H7 (cell line): ENCODE measurements at regions not wholly inside any gene's neighbourhood (a gene's known extent, or its start where the extent isn't known, plus 50 kb on each side); places are given as distances from the start of the nearest gene placed in this dataset.

Experiments used
- DNase-seq: peaks from one replicate; pipeline ENCODE4 v3.0.0; 2012
- H3K27me3 ChIP-seq: 2 replicates; pipeline ENCODE4 v1.6.0; 2011; ENCODE audit warnings: mild to moderate bottlenecking, low read length; ENCODE audit not compliant: control insufficient read depth, insufficient read depth
- H3K36me3 ChIP-seq: replicated peaks from 2 replicates; pipeline ENCODE4 v1.5.1; 2011; ENCODE audit warnings: low read length; ENCODE audit not compliant: control insufficient read depth, insufficient read depth
- H3K4me3 ChIP-seq: 2 replicates; pipeline ENCODE4 v1.5.1; 2011; ENCODE audit warnings: low read depth, mild to moderate bottlenecking, control low read depth, low read length, moderate library complexity; ENCODE audit not compliant: insufficient read depth

- DNase-seq = no peak
- no peaks in the 10 kb centered on the region for H3K36me3 ChIP-seq
- H3K4me3 ChIP-seq = no peak overlapping the region
- H3K27me3 ChIP-seq = no peaks in the 10 kb centered on the region
Measured at GRCh38 chr11:26137651-26138050, 194.3 kb upstream of the ANO3 start.

- H3K27me3 ChIP-seq = no peaks in the 10 kb centered on the region
- no peak for DNase-seq
- H3K4me3 ChIP-seq = no peak overlapping the region
- H3K36me3 ChIP-seq = no peaks in the 10 kb centered on the region
Measured at GRCh38 chr11:26142891-26143290, 189.0 kb upstream of the ANO3 start.

- Histone ChIP-seq H3K4me3 (no peak overlapping the region), H3K27me3 (no peaks in the 10 kb centered on the region), H3K36me3 (no peaks in the 10 kb centered on the region)
- no peak for DNase-seq
Measured at GRCh38 chr11:26143566-26144290, 188.2 kb upstream of the ANO3 start.

- Histone ChIP-seq H3K27me3 (no peaks in the 10 kb centered on the region), H3K4me3 (no peak overlapping the region), H3K36me3 (no peaks in the 10 kb centered on the region)
- no peak for DNase-seq
Measured at GRCh38 chr11:26144291-26144690, 187.6 kb upstream of the ANO3 start.

- Histone ChIP-seq H3K4me3 (no peak overlapping the region), H3K27me3 (no peaks in the 10 kb centered on the region), H3K36me3 (no peaks in the 10 kb centered on the region)
- no peak for DNase-seq
Measured at GRCh38 chr11:26144911-26145310, 187.0 kb upstream of the ANO3 start.

GRCh38 chr11:26149585-26149984, 182.3 kb upstream of the ANO3 start:
- Histone ChIP-seq H3K27me3 (no peaks in the 10 kb centered on the region), H3K36me3 (no peaks in the 10 kb centered on the region), H3K4me3 (no peak overlapping the region)
- DNase-seq = no peak

- Histone ChIP-seq H3K27me3 (no peaks in the 10 kb centered on the region), H3K36me3 (no peaks in the 10 kb centered on the region), H3K4me3 (no peak overlapping the region)
- DNase-seq = no peak
Measured at GRCh38 chr11:26150031-26150430, 181.9 kb upstream of the ANO3 start.

GRCh38 chr11:26158251-26158650, 173.7 kb upstream of the ANO3 start:
- no peak for DNase-seq

GRCh38 chr11:26162291-26162690, 169.6 kb upstream of the ANO3 start:
- no peaks in the 10 kb centered on the region for H3K36me3 ChIP-seq
- no peak overlapping the region for H3K4me3 ChIP-seq
- no peaks in the 10 kb centered on the region for H3K27me3 ChIP-seq
- DNase-seq = no peak

More at GRCh38 chr11:26158251-26158650, 173.7 kb upstream of the ANO3 start:
- Histone ChIP-seq H3K27me3 (no peaks in the 10 kb centered on the region), H3K4me3 (no peak overlapping the region), H3K36me3 (no peaks in the 10 kb centered on the region)

- no peak overlapping the region for H3K4me3 ChIP-seq
- H3K36me3 ChIP-seq = no peaks in the 10 kb centered on the region
- no peak for DNase-seq
- H3K27me3 ChIP-seq = no peaks in the 10 kb centered on the region
Measured at GRCh38 chr11:26186389-26186788, 145.5 kb upstream of the ANO3 start.

GRCh38 chr11:26187639-26188038, 144.3 kb upstream of the ANO3 start:
- no peak for DNase-seq
- H3K36me3 ChIP-seq = no peaks in the 10 kb centered on the region
- no peak overlapping the region for H3K4me3 ChIP-seq
- H3K27me3 ChIP-seq = no peaks in the 10 kb centered on the region

GRCh38 chr11:26188554-26188953, 143.4 kb upstream of the ANO3 start:
- Histone ChIP-seq H3K4me3 (no peak overlapping the region), H3K36me3 (no peaks in the 10 kb centered on the region), H3K27me3 (no peaks in the 10 kb centered on the region)
- no peak for DNase-seq

GRCh38 chr11:26191193-26191592, 140.7 kb upstream of the ANO3 start:
- Histone ChIP-seq H3K27me3 (no peaks in the 10 kb centered on the region), H3K36me3 (no peaks in the 10 kb centered on the region), H3K4me3 (no peak overlapping the region)
- DNase-seq = no peak

GRCh38 chr11:26193694-26194365, 138.1 kb upstream of the ANO3 start:
- no peak for DNase-seq
- H3K27me3 ChIP-seq = no peaks in the 10 kb centered on the region
- H3K4me3 ChIP-seq = no peak overlapping the region
- H3K36me3 ChIP-seq = no peaks in the 10 kb centered on the region

- Histone ChIP-seq H3K4me3 (no peak overlapping the region), H3K36me3 (no peaks in the 10 kb centered on the region), H3K27me3 (no peaks in the 10 kb centered on the region)
- no peak for DNase-seq
Measured at GRCh38 chr11:26194881-26195280, 137.0 kb upstream of the ANO3 start.
